ENCODE measurements at regions not wholly inside any gene's neighbourhood (a gene's known extent, or its start where the extent isn't known, plus 50 kb on each side); places are given as distances from the start of the nearest gene placed in this dataset.
"Not testable (repeated sequence)": the region's sequence is repeated elsewhere in the genome, so short reads cannot be mapped to it uniquely, and the experiment has no call there.

DNA sequence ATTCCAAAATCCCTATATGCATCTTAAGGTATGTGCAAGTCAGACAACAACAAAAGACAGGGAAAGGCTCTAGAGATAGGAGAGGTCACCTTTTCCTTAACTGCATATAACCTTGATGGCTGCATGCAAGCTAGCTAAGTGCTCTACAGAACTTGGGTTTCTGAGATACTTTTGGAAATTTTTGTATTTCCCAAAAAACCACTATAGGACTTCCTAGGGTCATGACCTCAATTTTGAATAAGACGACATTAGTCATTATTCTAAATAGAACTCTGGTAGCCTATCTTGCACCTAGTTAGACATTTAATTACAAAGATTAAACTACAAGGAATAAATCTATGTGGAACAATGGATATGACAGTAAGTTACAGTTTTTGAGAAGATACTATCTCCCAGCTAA, 309.3 kb downstream of the BCAT1 start:
- H3K9me3 ChIP-seq (ENCODE audit: control insufficient read depth, low read depth, low read length) = no peaks in the 10 kb centered on the region
- H3K4me3 ChIP-seq (ENCODE audit: low read length) = no peak overlapping the region
- no CpG with 5 or more reads among the region's 1 CpG for WGBS (ENCODE audit: insufficient coverage, low lambda C conversion rate)

DNA sequence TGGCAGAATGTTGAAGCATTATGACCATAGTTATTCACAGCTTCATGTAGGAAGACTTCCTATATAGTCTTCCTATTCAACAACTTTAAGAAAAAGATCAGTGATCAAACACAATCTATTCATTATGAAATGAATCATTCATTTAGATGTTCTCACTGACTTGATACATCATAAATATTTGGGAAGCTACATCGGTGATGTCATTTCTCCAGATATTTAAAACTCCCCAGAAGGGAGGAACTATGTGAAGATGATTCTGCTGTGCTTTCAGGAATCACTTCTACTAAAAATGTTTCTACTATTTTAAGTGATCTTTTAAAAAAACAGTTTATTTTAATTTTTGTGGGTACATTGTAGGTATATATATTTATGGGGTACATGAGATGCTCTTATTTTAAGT, 316.4 kb downstream of the BCAT1 start:
- Histone ChIP-seq H3K27me3 (ENCODE audit: control insufficient read depth, insufficient read depth, low read length) (no peaks in the 10 kb centered on the region), H3K4me3 (ENCODE audit: low read length) (no peak overlapping the region), H3K4me1 (ENCODE audit: control insufficient read depth, insufficient read depth, low read length) (no peaks in the 10 kb centered on the region), H3K27ac (ENCODE audit: low read length) (no peak overlapping the region), H3K9me3 (ENCODE audit: control insufficient read depth, low read depth, low read length) (no peaks in the 10 kb centered on the region), H3K36me3 (ENCODE audit: control insufficient read depth, insufficient read depth, low read length) (no peaks in the 10 kb centered on the region)
- WGBS (ENCODE audit: insufficient coverage, low lambda C conversion rate) = no CpG with 5 or more reads among the region's 1 CpG
- no peak for DNase-seq

More for the DNA sequence above, 309.3 kb downstream of the BCAT1 start:
- Histone ChIP-seq H3K27me3 (ENCODE audit: control insufficient read depth, insufficient read depth, low read length) (no peaks in the 10 kb centered on the region), H3K36me3 (ENCODE audit: control insufficient read depth, insufficient read depth, low read length) (no peaks in the 10 kb centered on the region), H3K4me1 (ENCODE audit: control insufficient read depth, insufficient read depth, low read length) (no peaks in the 10 kb centered on the region), H3K27ac (ENCODE audit: low read length) (no peak overlapping the region)
- no peak for DNase-seq

DNA sequence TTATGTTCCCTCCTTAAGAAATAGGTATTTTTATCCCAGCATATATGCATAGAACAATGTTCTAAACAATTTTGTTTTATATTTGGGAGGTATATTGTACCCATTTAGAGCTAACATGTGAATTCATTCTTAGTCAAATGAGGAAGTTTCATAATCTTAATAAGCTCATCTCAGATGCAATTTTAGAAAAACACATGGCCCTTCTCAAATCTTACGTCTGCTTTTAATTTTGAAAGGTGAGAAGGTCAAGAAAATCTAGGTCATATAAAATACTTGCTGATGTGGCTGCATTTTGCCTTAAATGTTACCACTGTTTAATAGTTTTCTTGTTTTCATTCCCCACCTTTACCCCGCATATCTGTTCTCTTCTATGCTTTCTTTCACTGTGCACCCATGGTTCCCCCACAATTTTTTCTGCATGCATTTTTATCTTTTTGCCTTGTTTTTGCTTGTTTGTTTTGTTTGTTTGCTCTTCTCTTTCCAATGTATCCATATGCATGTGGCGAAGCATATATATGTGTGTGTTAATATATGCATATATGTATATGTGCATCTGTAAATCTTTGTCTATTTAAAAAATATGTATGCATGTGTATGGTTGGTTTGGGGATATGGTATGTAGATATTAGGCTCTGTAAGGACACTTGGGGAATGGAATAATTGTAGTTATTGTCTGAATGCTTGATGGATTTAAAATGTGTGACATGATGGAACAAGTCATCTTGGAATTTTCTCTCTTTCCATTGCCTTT, 317.1 kb downstream of the BCAT1 start:
- DNase-seq = no peak
- Histone ChIP-seq H3K4me3 (ENCODE audit: low read length) (no peak overlapping the region), H3K9me3 (ENCODE audit: control insufficient read depth, low read depth, low read length) (no peaks in the 10 kb centered on the region), H3K36me3 (ENCODE audit: control insufficient read depth, insufficient read depth, low read length) (no peaks in the 10 kb centered on the region), H3K4me1 (ENCODE audit: control insufficient read depth, insufficient read depth, low read length) (no peaks in the 10 kb centered on the region), H3K27ac (ENCODE audit: low read length) (no peak overlapping the region), H3K27me3 (ENCODE audit: control insufficient read depth, insufficient read depth, low read length) (no peaks in the 10 kb centered on the region)
- WGBS (ENCODE audit: insufficient coverage, low lambda C conversion rate) = 100% methylated on average over 2 of the region's 3 CpGs

DNA sequence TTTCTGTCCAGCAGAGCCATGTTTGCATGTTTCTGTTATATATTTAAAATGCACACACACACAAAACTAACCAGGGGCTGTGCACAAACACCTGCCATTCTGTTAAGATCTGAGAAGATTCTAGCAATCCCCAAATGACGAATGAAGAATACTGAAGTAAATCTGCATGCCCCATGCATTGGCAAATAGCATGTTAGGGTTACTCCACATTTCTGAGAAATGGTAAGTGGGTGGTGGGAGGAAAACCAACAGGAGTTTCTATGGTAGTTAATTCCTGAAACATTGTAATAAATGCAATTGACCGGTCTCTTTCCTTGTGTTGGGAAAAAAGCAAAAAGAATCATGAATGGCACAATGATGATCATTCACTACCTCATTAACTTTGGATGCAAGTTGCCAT, 318.0 kb downstream of the BCAT1 start:
- no peak overlapping the region for H3K27ac ChIP-seq (ENCODE audit: low read length)
- no peaks in the 10 kb centered on the region for H3K4me1 ChIP-seq (ENCODE audit: control insufficient read depth, insufficient read depth, low read length)
- no peaks in the 10 kb centered on the region for H3K9me3 ChIP-seq (ENCODE audit: control insufficient read depth, low read depth, low read length)
- no CpG with 5 or more reads among the region's 2 CpGs for WGBS (ENCODE audit: insufficient coverage, low lambda C conversion rate)
- H3K36me3 ChIP-seq (ENCODE audit: control insufficient read depth, insufficient read depth, low read length) = no peaks in the 10 kb centered on the region
- no peak overlapping the region for H3K4me3 ChIP-seq (ENCODE audit: low read length)
- DNase-seq = no peak
- H3K27me3 ChIP-seq (ENCODE audit: control insufficient read depth, insufficient read depth, low read length) = no peaks in the 10 kb centered on the region

DNA sequence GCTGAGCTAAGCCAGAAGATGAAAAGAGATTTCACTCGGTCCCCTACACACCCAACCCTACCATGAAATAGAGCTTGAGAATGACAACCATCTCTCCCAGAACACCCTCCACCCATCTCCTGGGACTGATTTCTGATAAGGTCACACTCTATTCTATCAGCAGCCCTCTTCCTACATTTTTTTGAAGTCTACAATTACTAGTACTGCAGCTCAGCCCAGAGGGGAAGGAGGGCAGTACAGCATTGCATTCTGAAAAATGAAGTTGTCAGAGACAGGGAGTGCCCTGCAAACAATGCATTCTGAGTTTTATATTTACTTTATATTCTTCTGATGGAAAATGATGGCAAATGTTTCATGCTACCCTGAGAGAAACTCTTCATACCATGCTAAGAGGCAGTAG, 318.5 kb downstream of the BCAT1 start:
- no peaks in the 10 kb centered on the region for H3K27me3 ChIP-seq (ENCODE audit: control insufficient read depth, insufficient read depth, low read length)
- no peak overlapping the region for H3K27ac ChIP-seq (ENCODE audit: low read length)
- no peaks in the 10 kb centered on the region for H3K36me3 ChIP-seq (ENCODE audit: control insufficient read depth, insufficient read depth, low read length)
- no peaks in the 10 kb centered on the region for H3K9me3 ChIP-seq (ENCODE audit: control insufficient read depth, low read depth, low read length)
- no CpG with 5 or more reads among the region's 1 CpG for WGBS (ENCODE audit: insufficient coverage, low lambda C conversion rate)
- H3K4me1 ChIP-seq (ENCODE audit: control insufficient read depth, insufficient read depth, low read length) = no peaks in the 10 kb centered on the region
- no peak for DNase-seq
- no peak overlapping the region for H3K4me3 ChIP-seq (ENCODE audit: low read length)

GRCh38 chr12:24625103-24625502, 323.8 kb downstream of the BCAT1 start:
- Histone ChIP-seq H3K27ac (ENCODE audit: low read length) (no peak overlapping the region), H3K9me3 (ENCODE audit: control insufficient read depth, low read depth, low read length) (no peaks in the 10 kb centered on the region), H3K4me1 (ENCODE audit: control insufficient read depth, insufficient read depth, low read length) (no peaks in the 10 kb centered on the region), H3K36me3 (ENCODE audit: control insufficient read depth, insufficient read depth, low read length) (no peaks in the 10 kb centered on the region), H3K4me3 (ENCODE audit: low read length) (no peak overlapping the region), H3K27me3 (ENCODE audit: control insufficient read depth, insufficient read depth, low read length) (no peaks in the 10 kb centered on the region)
- DNase-seq = no peak
- no CpG with 5 or more reads among the region's 2 CpGs for WGBS (ENCODE audit: insufficient coverage, low lambda C conversion rate)

DNA sequence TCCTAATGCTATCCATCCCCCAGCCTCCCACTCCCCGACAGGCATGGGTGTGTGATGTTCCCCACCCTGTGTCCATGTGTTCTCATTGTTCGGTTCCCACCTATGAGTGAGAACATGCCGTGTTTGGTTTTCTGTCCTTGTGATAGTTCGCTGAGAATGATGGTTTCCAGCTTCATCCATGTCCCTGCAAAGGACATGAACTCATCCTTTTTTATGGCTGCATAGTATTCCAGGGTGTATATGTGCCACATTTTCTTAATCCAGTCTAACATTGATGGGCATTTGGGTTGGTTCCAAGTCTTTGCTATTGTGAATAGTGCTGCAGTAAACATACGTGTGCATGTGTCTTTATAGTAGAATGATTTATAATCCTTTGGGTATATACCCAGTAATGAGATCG, 328.9 kb downstream of the BCAT1 start:
- not testable (repeated sequence) for H3K27me3 ChIP-seq (ENCODE audit: control insufficient read depth, insufficient read depth, low read length); DNase-seq; H3K4me3 ChIP-seq (ENCODE audit: low read length); H3K4me1 ChIP-seq (ENCODE audit: control insufficient read depth, insufficient read depth, low read length); H3K27ac ChIP-seq (ENCODE audit: low read length); H3K9me3 ChIP-seq (ENCODE audit: control insufficient read depth, low read depth, low read length); H3K36me3 ChIP-seq (ENCODE audit: control insufficient read depth, insufficient read depth, low read length)
- WGBS (ENCODE audit: insufficient coverage, low lambda C conversion rate) = no CpG with 5 or more reads among the region's 6 CpGs

- Histone ChIP-seq H3K36me3 (ENCODE audit: control insufficient read depth, insufficient read depth, low read length) (no peaks in the 10 kb centered on the region), H3K4me1 (ENCODE audit: control insufficient read depth, insufficient read depth, low read length) (no peaks in the 10 kb centered on the region), H3K27me3 (ENCODE audit: control insufficient read depth, insufficient read depth, low read length) (no peaks in the 10 kb centered on the region), H3K4me3 (ENCODE audit: low read length) (no peak overlapping the region), H3K27ac (ENCODE audit: low read length) (no peak overlapping the region), H3K9me3 (ENCODE audit: control insufficient read depth, low read depth, low read length) (no peaks in the 10 kb centered on the region)
- no peak for DNase-seq
- WGBS (ENCODE audit: insufficient coverage, low lambda C conversion rate) = 0% methylated on average over 1 of the region's 5 CpGs
These were observed 331.4 kb downstream of the BCAT1 start for GRCh38 chr12:24617471-24617870.

DNA sequence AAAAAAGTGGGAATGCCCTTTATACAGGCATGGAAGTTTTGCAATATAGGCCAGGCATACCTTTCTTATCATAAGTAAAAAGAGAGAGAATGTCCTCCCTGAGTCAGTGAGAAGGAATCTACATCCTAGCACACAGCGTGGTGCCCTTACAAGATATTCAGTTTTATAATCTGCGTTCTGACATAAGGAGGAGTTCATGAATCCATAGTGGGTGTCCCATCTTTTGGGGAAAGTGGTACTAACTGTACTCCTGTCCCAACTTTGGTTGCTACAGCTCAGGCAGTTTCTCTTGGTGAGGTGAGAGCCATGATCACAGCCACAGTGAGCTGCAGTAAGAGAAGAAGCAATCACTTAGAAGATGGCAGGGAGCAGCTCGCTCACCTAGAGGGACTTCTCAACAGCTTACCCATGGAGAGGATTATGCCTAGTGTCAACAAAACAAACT, 332.9 kb downstream of the BCAT1 start:
- no peak for DNase-seq
- Histone ChIP-seq H3K27me3 (ENCODE audit: control insufficient read depth, insufficient read depth, low read length) (no peaks in the 10 kb centered on the region), H3K4me3 (ENCODE audit: low read length) (no peak overlapping the region), H3K27ac (ENCODE audit: low read length) (no peak overlapping the region), H3K4me1 (ENCODE audit: control insufficient read depth, insufficient read depth, low read length) (no peaks in the 10 kb centered on the region), H3K36me3 (ENCODE audit: control insufficient read depth, insufficient read depth, low read length) (no peaks in the 10 kb centered on the region), H3K9me3 (ENCODE audit: control insufficient read depth, low read depth, low read length) (no peaks in the 10 kb centered on the region)
- WGBS (ENCODE audit: insufficient coverage, low lambda C conversion rate) = no CpG with 5 or more reads among the region's 3 CpGs

- no peaks in the 10 kb centered on the region for H3K36me3 ChIP-seq (ENCODE audit: control insufficient read depth, insufficient read depth, low read length)
- no peak for DNase-seq
- no peaks in the 10 kb centered on the region for H3K27me3 ChIP-seq (ENCODE audit: control insufficient read depth, insufficient read depth, low read length)
- no peak overlapping the region for H3K4me3 ChIP-seq (ENCODE audit: low read length)
- H3K4me1 ChIP-seq (ENCODE audit: control insufficient read depth, insufficient read depth, low read length) = no peaks in the 10 kb centered on the region
- H3K9me3 ChIP-seq (ENCODE audit: control insufficient read depth, low read depth, low read length) = no peaks in the 10 kb centered on the region
- H3K27ac ChIP-seq (ENCODE audit: low read length) = no peak overlapping the region
- 90% methylated on average over 3 of the region's 3 CpGs for WGBS (ENCODE audit: insufficient coverage, low lambda C conversion rate)
These were observed 340.1 kb downstream of the BCAT1 start for GRCh38 chr12:24608637-24609285.

DNA sequence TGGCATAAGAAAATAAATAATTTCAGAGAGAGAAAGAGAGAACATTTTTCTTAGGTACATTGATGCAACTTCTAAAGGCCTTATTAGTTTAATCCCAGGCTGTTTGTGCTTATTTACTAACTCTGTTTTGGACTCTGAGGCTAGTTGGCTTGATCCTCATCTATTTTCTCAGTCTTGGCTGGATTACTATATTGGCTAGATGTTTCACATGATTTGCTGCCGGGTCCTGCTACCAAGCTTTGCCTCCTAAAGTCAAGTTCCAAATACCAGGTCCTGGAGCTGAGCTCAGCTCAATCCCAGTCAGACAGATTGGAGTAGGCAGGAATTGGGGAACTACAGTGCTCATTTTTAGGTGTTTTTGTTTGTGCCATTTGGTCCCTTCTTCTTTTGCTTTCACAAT, 340.8 kb downstream of the BCAT1 start:
- Histone ChIP-seq H3K4me1 (ENCODE audit: control insufficient read depth, insufficient read depth, low read length) (no peaks in the 10 kb centered on the region), H3K9me3 (ENCODE audit: control insufficient read depth, low read depth, low read length) (no peaks in the 10 kb centered on the region), H3K27me3 (ENCODE audit: control insufficient read depth, insufficient read depth, low read length) (no peaks in the 10 kb centered on the region), H3K4me3 (ENCODE audit: low read length) (no peak overlapping the region), H3K27ac (ENCODE audit: low read length) (no peak overlapping the region), H3K36me3 (ENCODE audit: control insufficient read depth, insufficient read depth, low read length) (no peaks in the 10 kb centered on the region)
- WGBS (ENCODE audit: insufficient coverage, low lambda C conversion rate) = no CpG with 5 or more reads among the region's 1 CpG
- no peak for DNase-seq
